ENCODE measurements at regions not wholly inside any gene's neighbourhood (a gene's known extent, or its start where the extent isn't known, plus 50 kb on each side); places are given as distances from the start of the nearest gene placed in this dataset.

GRCh38 chr3:139729300-139729699, 51.5 kb upstream of the NMNAT3 start:
- DNase-seq, result no peak

GRCh38 chr3:139728414-139728813, 50.6 kb upstream of the NMNAT3 start:
- no peak for DNase-seq
